ENCODE measurements at regions not wholly inside any gene's neighbourhood (a gene's known extent, or its start where the extent isn't known, plus 50 kb on each side); places are given as distances from the start of the nearest gene placed in this dataset.

DNA sequence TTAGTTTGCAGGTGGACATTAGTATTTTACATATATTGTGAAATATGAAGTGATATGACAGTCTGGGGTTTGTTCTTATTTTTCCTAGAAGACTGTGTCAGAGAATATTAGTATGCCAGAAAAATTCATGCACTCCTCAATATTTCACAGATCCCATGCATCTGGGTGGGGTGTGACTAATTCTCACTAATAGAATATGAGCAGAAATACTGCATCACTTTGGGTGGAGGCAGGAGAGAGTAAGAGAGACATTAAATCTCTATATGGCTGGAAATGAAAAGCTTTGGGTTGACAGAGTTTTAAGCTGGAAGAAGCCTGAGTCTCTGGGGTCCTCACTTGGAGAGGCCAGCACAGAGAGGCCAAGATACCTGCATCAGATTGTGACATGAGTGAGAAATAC, 101.3 kb upstream of the DPH6 start:
- ChIA-PET POLR2A (interaction anchor here (0.5 kb wide), 1 partner anchor 42 kb away, joined by 14 read pairs; no protein-coding TSS in a partner anchor), CTCF (no interaction called here)
- in situ Hi-C loops (cut with HindIII; ENCODE audit: low pct_unique_long_range_greater_than_20kb, low sequenced_read_pairs) = no loop called here
- Histone ChIP-seq H3K9me3 (ENCODE audit: control insufficient read depth, insufficient read depth, low read depth, low read length) (no peaks in the 10 kb centered on the region), H3K36me3 (ENCODE audit: control insufficient read depth, insufficient read depth, low read length) (no peaks in the 10 kb centered on the region), H3K27ac (ENCODE audit: low read length) (no peak overlapping the region), H3K27me3 (ENCODE audit: control insufficient read depth, insufficient read depth, low read length) (no peaks in the 10 kb centered on the region), H3K4me3 (ENCODE audit: low read depth in 2 of 2, low read length in 2 of 2) (no peak overlapping the region), H3K4me1 (ENCODE audit: control insufficient read depth, insufficient read depth, low read length) (no peaks in the 10 kb centered on the region)
- intact Hi-C loops (cut with micrococcal nuclease; ENCODE audit: unreplicated experiment) = no loop called here
- TF ChIP-seq POLR2AphosphoS5 (IDR thresholded peaks at IDR 0.05; ENCODE audit: low read depth, low read length) (no peak), SIN3A (IDR thresholded peaks at IDR 0.05; ENCODE audit: borderline replicate concordance, insufficient read depth, low read depth, low read length) (no peak), TCF7L2 (IDR thresholded peaks at IDR 0.05; ENCODE audit: low read depth, low read length) (no peak)
- TF ChIP-seq, protein P1, sequence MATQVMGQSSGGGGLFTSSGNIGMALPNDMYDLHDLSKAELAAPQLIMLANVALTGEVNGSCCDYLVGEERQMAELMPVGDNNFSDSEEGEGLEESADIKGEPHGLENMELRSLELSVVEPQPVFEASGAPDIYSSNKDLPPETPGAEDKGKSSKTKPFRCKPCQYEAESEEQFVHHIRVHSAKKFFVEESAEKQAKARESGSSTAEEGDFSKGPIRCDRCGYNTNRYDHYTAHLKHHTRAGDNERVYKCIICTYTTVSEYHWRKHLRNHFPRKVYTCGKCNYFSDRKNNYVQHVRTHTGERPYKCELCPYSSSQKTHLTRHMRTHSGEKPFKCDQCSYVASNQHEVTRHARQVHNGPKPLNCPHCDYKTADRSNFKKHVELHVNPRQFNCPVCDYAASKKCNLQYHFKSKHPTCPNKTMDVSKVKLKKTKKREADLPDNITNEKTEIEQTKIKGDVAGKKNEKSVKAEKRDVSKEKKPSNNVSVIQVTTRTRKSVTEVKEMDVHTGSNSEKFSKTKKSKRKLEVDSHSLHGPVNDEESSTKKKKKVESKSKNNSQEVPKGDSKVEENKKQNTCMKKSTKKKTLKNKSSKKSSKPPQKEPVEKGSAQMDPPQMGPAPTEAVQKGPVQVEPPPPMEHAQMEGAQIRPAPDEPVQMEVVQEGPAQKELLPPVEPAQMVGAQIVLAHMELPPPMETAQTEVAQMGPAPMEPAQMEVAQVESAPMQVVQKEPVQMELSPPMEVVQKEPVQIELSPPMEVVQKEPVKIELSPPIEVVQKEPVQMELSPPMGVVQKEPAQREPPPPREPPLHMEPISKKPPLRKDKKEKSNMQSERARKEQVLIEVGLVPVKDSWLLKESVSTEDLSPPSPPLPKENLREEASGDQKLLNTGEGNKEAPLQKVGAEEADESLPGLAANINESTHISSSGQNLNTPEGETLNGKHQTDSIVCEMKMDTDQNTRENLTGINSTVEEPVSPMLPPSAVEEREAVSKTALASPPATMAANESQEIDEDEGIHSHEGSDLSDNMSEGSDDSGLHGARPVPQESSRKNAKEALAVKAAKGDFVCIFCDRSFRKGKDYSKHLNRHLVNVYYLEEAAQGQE (IDR thresholded peaks at IDR 0.05; ENCODE audit: insufficient read depth in 1 of 2, low read depth in 2 of 2, low read length in 1 of 2) = no peak
- TF ChIP-seq, protein P2, sequence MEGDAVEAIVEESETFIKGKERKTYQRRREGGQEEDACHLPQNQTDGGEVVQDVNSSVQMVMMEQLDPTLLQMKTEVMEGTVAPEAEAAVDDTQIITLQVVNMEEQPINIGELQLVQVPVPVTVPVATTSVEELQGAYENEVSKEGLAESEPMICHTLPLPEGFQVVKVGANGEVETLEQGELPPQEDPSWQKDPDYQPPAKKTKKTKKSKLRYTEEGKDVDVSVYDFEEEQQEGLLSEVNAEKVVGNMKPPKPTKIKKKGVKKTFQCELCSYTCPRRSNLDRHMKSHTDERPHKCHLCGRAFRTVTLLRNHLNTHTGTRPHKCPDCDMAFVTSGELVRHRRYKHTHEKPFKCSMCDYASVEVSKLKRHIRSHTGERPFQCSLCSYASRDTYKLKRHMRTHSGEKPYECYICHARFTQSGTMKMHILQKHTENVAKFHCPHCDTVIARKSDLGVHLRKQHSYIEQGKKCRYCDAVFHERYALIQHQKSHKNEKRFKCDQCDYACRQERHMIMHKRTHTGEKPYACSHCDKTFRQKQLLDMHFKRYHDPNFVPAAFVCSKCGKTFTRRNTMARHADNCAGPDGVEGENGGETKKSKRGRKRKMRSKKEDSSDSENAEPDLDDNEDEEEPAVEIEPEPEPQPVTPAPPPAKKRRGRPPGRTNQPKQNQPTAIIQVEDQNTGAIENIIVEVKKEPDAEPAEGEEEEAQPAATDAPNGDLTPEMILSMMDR (IDR thresholded peaks at IDR 0.05) = no peak
- ATAC-seq (no peak), DNase-seq (ENCODE audit: low read depth, low spot score) (no peak)
- no TSS peak for BruUV-seq (replicated peaks)

DNA sequence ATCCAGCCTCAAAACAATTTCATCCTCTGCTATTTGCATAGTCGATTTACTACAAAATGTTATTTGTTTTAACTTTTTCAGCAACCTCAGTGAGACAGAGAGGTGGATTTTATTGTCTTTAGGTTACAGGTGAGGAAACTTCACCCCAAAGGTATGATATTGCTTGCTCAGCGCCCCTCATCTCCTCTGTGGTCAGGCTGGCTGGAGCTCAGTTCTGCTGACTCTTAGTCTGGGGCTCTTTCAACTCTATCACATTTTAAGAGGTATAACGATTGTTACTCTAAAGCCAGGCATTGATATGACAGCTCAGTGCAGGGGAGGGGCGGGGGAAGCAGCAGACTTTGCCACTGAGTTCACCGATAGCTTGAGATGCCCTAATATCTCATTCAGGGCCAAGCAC, 103.0 kb upstream of the DPH6 start:
- in situ Hi-C loops (cut with HindIII; ENCODE audit: low pct_unique_long_range_greater_than_20kb, low sequenced_read_pairs) (no loop called here), intact Hi-C loops (cut with micrococcal nuclease; ENCODE audit: unreplicated experiment) (no loop called here)
- H3K4me3 ChIP-seq (ENCODE audit: low read depth in 2 of 2, low read length in 2 of 2) = no peak overlapping the region
- no peak for DNase-seq (ENCODE audit: low read depth, low spot score)
- no peaks in the 10 kb centered on the region for H3K4me1 ChIP-seq (ENCODE audit: control insufficient read depth, insufficient read depth, low read length)
- POLR2A ChIA-PET = no interaction called here
- no peak overlapping the region for H3K27ac ChIP-seq (ENCODE audit: low read length)
- H3K27me3 ChIP-seq (ENCODE audit: control insufficient read depth, insufficient read depth, low read length) = no peaks in the 10 kb centered on the region
- no peak for ATAC-seq
- H3K36me3 ChIP-seq (ENCODE audit: control insufficient read depth, insufficient read depth, low read length) = no peaks in the 10 kb centered on the region
- BruUV-seq (replicated peaks) = no TSS peak
- H3K9me3 ChIP-seq (ENCODE audit: control insufficient read depth, insufficient read depth, low read depth, low read length) = no peaks in the 10 kb centered on the region
- TF ChIP-seq, protein P1 (IDR thresholded peaks at IDR 0.05; ENCODE audit: insufficient read depth in 1 of 2, low read depth in 2 of 2, low read length in 1 of 2) = no peak
- TF ChIP-seq, protein P2 (IDR thresholded peaks at IDR 0.05) = no peak
- TF ChIP-seq TCF7L2 (IDR thresholded peaks at IDR 0.05; ENCODE audit: low read depth, low read length) (no peak), POLR2AphosphoS5 (IDR thresholded peaks at IDR 0.05; ENCODE audit: low read depth, low read length) (no peak), SIN3A (IDR thresholded peaks at IDR 0.05; ENCODE audit: borderline replicate concordance, insufficient read depth, low read depth, low read length) (no peak)
- CTCF ChIA-PET = no interaction called here

All from Panc1 (cell line).